A172 (cell line): ENCODE measurements at regions not wholly inside any gene's neighbourhood (a gene's known extent, or its start where the extent isn't known, plus 50 kb on each side); places are given as distances from the start of the nearest gene placed in this dataset.
"Not testable (repeated sequence)": the region's sequence is repeated elsewhere in the genome, so short reads cannot be mapped to it uniquely, and the experiment has no call there.

ENCODE experiments used
- DNase-seq: peaks from one replicate; pipeline ENCODE4 v3.0.0-alpha.2; 2015; ENCODE audit warnings: low spot score

DNA sequence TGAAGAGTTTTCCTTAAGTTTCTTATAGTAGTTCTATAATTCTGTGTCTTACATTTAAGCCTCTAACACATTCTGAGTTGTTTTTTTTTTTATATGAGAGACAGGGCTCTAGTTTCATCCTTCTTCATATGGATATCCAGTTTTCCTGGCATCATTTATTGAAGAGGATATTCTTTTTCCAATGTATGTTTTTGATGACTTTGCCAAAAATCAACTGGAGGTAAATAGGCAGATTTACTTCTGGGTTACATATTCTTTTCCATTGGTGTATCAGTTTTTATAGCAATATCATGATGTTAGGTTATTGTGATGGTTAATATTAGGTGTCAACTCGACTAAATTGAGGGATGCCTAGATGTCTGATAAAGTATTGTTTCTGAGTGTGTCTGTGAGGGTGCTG lies 650.7 kb upstream of the GRID2 start:
- DNase-seq: no peak

- no peak for DNase-seq
Observed at GRCh38 chr4:91681091-91681490, 622.7 kb upstream of the GRID2 start.

DNA sequence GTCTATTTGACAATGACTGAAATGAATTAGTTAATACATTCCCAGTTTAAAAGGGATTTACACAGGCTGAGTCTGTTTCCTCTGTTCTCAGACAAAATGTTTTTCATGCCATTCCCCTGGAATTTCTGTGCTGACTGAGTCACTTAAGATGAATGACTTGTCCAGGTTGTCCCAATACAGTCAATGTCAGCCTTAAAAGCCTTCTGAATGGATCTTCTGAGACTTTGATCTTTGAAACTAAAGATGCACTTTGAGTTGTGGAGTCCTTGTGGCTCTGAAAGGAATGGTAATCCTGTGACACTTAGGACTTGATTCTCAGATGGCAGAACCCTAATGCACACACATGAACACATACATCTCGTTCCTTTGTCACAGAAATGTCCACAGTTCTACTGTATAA lies 622.2 kb upstream of the GRID2 start:
- DNase-seq: no peak

- no peak for DNase-seq
Observed at GRCh38 chr4:91684955-91685354, 618.8 kb upstream of the GRID2 start.

GRCh38 chr4:91688413-91688812 lies 615.4 kb upstream of the GRID2 start:
- DNase-seq: no peak

DNA sequence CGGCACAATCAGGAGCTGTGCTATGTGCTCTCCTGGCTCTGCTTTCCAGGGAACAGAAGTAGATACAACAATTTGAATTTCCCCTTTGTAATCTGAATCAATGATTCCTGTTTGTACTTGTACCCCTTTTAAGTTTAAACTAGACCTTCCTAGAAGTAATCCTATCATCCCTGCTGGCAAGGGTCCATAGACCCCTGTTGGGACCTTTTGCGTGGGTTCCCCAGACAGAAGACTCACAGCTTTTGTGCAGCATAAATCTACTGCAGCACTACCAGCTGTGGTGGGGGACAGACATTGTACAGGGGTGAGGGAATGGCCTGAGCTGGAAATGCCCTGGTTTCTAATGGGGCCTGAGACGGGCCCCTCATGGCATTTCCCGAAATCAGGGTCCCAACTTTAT lies 604.1 kb upstream of the GRID2 start:
- DNase-seq: not testable (repeated sequence)

DNA sequence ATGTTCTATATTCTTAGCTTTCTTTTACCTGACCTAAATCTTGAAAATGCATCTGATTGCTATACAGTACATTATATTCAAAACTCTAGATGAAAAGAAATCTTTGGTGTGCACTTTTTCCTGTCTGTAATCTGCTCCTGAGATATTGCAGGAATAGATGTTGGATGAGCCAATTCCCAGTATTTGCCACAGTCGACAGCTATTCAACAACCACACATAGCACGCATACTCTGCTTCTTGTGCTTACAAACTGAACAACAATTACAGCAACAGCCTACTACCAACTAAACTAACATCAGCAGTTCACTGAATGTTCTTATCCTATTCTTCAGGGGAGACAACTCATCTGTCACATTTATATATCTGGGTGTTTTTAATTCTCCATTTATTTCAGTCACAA lies 573.9 kb upstream of the GRID2 start:
- no peak for DNase-seq

GRCh38 chr4:91734682-91735081 lies 569.1 kb upstream of the GRID2 start:
- DNase-seq: no peak

- DNase-seq: not testable (repeated sequence)
Observed at GRCh38 chr4:91738831-91739230, 564.9 kb upstream of the GRID2 start.

DNA sequence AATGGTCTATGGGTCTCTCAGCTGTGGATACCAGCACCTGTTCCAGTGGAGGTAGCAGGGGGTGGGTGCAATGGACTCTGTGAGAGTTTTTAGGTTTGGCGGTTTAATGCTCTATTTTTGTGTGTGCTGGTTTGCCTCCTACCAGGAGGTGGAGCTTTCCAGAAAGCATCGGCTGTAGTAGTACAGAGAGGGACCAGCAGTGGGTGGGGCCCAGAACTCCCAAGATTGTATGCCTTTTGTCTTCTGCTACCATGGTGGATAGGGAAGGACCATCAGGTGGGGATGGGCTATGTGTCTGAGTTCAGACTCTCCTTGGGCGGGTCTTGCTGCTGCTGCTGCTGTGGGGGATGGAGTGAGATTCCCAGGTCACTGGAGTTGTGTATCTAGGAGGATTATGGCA lies 557.2 kb upstream of the GRID2 start:
- no peak for DNase-seq

DNA sequence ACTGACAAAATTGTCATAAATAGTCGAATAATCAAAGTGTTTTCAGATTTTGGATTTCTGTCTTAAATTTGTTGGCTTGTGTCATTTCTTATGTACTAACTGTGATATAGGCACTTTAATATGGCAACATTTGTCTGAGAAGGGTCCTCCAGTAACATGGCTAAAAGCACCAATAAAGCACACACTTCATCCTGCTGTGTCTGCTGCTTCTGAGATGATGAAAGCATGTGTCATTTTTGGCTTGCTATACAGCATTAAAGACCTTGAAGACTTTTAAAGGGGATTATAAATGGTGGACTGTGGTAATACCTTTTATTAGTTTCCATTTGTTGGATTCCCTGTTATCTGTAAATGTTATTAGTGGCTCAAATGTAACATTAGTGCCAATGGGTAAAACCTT lies 551.8 kb upstream of the GRID2 start:
- no peak for DNase-seq

- DNase-seq: peak; percentile 40
Observed at GRCh38 chr4:91754716-91755115, 549.0 kb upstream of the GRID2 start.

DNA sequence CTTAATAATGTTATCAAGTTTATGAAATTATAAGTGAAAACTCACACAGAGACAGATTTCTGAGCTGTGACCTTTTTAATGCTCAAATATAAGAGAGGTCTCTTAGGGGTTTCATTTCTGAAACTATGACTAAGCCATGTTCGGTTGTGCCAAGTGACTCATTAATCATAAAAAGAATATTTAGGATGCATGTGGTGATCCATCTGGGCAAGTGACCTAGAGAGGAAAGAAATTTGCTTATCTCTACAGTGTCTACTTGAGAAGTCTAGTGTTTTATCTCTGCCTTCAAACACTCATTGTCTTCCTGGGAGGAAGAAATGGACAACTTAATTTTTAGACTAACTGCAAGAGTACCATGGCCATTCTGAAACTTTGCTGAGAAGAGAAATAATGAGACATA lies 545.3 kb upstream of the GRID2 start:
- DNase-seq: peak; percentile 67

GRCh38 chr4:91764085-91764484 lies 539.7 kb upstream of the GRID2 start:
- no peak for DNase-seq

DNA sequence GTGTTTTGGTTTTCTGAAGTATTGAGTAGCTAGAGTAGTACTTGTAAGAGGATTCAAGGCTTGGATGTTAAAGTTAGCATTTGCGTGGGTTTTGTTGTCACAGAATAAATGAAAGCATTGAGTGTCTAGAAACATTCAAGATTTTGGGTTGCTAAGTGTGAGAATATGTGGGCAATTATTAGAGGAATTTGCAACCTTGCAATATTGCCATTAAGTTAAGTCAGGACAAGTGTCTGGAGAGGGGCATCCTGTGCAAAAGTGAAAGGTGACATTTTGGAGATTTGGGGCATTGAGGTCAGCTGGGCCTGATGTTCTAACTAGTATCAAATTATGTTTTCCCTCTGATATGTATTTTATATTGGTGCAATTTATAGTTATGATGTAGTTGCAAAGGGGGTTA lies 533.9 kb upstream of the GRID2 start:
- DNase-seq: no peak

DNA sequence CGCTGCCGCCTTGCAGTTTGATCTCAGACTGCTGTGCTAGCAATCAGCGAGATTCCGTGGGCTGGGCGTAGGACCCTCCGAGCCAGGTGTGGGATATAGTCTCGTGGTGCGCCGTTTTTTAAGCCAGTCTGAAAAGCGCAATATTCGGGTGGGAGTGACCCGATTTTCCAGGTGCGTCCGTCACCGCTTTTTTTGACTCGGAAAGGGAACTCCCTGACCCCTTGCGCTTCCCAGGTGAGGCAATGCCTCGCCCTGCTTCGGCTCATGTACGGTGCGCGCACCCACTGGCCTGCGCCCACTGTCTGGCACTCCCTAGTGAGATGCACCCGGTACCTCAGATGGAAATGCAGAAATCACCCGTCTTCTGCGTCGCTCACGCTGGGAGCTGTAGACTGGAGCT lies 512.1 kb upstream of the GRID2 start:
- DNase-seq: not testable (repeated sequence)

DNA sequence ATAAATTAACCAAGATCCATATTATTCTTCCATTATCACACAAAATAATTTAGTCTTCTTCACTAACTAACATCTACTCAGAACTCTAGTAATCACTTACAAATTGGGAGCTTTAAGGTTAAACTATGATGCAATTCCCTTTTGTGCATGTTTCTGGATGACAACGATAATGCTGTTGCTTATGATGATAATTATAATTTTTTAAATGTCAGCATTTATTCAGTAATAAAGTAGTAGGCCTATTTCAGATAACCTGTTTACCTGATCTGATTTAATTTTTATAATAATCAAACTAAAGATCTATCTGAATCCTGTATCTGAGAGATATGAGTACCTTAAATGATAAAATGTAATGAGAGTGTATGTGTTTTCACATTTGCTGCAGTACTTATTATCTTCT lies 507.8 kb upstream of the GRID2 start:
- DNase-seq: no peak

DNA sequence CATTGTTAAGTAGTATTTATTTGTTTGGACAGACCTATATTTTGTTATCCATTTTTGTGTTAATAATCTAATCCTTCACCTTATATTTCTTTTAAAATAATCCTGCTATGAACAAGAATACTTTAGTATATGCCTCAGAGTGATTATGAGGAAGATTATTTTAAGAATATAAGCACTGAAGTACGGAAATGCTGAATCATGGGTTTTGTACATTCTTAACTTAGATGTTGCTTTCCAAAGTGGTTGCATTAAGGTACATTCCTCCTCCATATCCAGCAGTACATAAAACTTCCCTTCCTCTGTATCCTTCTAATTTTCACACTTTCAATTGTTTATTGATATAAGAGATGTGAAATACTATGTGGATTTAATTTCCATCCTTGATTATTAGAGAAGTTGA lies 491.4 kb upstream of the GRID2 start:
- DNase-seq: no peak

DNA sequence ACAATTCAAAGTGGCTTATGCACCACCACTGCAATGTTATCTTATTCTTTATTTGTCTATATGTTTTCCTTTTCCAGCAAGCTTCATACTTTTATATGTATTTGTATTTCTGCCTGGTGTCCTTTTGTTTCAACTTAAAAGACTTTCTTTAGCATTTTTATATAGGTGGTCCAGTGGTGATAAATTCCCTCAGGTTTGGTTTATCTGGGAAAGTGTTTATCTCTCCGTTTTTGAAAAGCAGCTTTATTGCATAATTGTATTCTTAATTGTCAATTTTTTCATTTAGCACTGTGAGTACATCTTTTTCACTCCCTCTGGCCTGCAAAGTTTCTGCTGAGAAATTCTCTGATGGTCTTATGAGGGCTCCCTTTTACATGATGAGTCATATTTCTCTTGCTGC lies 479.0 kb upstream of the GRID2 start:
- DNase-seq: no peak

DNA sequence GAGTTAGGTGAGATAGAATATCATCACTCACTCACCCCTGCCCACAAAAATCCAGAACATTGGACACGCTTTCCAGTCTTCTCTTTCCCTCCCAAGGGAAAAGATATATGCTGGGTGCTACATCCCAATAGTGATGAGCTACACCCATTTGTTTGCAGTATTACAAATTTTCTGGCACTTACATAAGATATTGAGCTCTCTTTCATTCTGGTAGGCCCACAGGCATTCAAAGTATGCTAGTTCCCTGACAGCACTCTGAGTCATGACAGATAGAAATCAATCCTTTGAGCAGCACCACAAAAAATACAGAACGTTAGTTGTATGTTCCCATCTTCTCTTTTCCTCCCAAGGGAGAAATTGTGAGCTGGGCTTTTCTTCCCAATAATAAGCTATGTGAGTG lies 477.6 kb upstream of the GRID2 start:
- peak; percentile 77 for DNase-seq

- DNase-seq: no peak
Observed at GRCh38 chr4:91827914-91828313, 475.9 kb upstream of the GRID2 start.

DNA sequence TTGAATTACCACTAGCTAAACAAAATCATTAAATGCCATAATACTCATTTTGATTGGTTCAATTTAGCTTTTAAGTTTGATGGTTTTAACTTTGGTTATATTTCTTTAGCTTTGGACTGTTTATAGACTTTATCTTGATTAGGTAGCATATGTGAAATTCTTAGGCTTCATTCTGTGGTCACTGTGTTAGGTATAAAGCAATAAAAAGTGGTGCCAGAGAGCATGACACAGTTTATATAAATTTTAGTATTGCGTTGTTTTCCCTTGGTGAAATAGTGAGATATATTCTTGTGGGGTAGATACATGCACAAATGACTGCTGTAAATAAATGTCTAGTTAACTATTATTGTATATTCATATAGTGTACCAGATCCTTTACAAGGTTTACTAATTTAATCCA lies 474.2 kb upstream of the GRID2 start:
- DNase-seq: peak; percentile 73

- no peak for DNase-seq
Observed at GRCh38 chr4:91830681-91831395, 472.9 kb upstream of the GRID2 start.

DNA sequence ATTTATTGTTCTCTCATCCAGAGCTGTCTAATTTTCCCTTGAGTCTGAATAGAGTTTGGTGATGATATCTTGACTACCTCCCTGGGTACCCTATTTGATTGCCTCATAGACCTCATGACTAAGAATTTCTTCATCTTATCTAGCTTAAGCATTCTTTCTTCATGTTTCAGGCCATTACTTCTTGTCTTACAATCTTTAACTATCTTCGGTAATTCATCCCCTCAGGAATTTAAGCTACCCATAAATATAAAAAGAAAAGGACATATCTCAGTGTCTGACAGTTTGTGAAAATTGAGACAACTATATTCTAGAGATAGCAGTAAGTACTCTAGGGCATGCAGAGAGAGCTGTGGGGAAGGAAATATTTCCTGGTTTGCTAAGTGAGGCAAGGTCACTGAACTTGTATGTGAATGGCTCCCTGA lies 466.1 kb upstream of the GRID2 start:
- peak; percentile 86 for DNase-seq
